Ramos (cell line): ENCODE measurements at regions not wholly inside any gene's neighbourhood (a gene's known extent, or its start where the extent isn't known, plus 50 kb on each side); places are given as distances from the start of the nearest gene placed in this dataset.

Experiments used
- in situ Hi-C: fragments of 300-500 bp; cut with MboI; formaldehyde crosslinking; loops from one replicate; pipeline ENCODE4 v1.14.3; 2022; ENCODE audit warnings: low sequenced_read_pairs; ENCODE audit not compliant: unreplicated experiment

- in situ Hi-C loops, result no loop called here
Observed at GRCh38 chr2:23145460-23145859, 239.5 kb upstream of the KLHL29 start.

- in situ Hi-C loops, result no loop called here
Observed at GRCh38 chr2:23146011-23146410, 239.0 kb upstream of the KLHL29 start.

- in situ Hi-C loops, result no loop called here
Observed at GRCh38 chr2:23148342-23148741, 236.6 kb upstream of the KLHL29 start.

GRCh38 chr2:23149777-23150176 is 235.2 kb upstream of the KLHL29 start:
- in situ Hi-C loops, result no loop called here

GRCh38 chr2:23153484-23153883 is 231.5 kb upstream of the KLHL29 start:
- in situ Hi-C loops, result no loop called here

- in situ Hi-C loops, result no loop called here
Observed at GRCh38 chr2:23155022-23155421, 230.0 kb upstream of the KLHL29 start.

- in situ Hi-C loops, result no loop called here
Observed at GRCh38 chr2:23157812-23158211, 227.2 kb upstream of the KLHL29 start.

GRCh38 chr2:23158306-23158705 is 226.7 kb upstream of the KLHL29 start:
- in situ Hi-C loops, result no loop called here

GRCh38 chr2:23159746-23160405 is 225.1 kb upstream of the KLHL29 start:
- in situ Hi-C loops, result no loop called here

- in situ Hi-C loops, result no loop called here
Observed at GRCh38 chr2:23164173-23164572, 220.8 kb upstream of the KLHL29 start.

GRCh38 chr2:23169896-23170295 is 215.1 kb upstream of the KLHL29 start:
- in situ Hi-C loops, result no loop called here

GRCh38 chr2:23171108-23171507 is 213.9 kb upstream of the KLHL29 start:
- in situ Hi-C loops, result no loop called here

- in situ Hi-C loops, result no loop called here
Observed at GRCh38 chr2:23178396-23178795, 206.6 kb upstream of the KLHL29 start.

GRCh38 chr2:23183733-23184132 is 201.2 kb upstream of the KLHL29 start:
- in situ Hi-C loops, result no loop called here

- in situ Hi-C loops, result no loop called here
Observed at GRCh38 chr2:23198316-23199114, 186.5 kb upstream of the KLHL29 start.

- in situ Hi-C loops, result no loop called here
Observed at GRCh38 chr2:23199115-23199918, 185.7 kb upstream of the KLHL29 start.

GRCh38 chr2:23200068-23200786 is 184.8 kb upstream of the KLHL29 start:
- in situ Hi-C loops, result no loop called here

- in situ Hi-C loops, result no loop called here
Observed at GRCh38 chr2:23200787-23201114, 184.2 kb upstream of the KLHL29 start.

GRCh38 chr2:23203383-23203782 is 181.6 kb upstream of the KLHL29 start:
- in situ Hi-C loops, result no loop called here

- in situ Hi-C loops, result no loop called here
Observed at GRCh38 chr2:23204685-23205242, 180.2 kb upstream of the KLHL29 start.
